HCT116 (cell line): ENCODE measurements at regions not wholly inside any gene's neighbourhood (a gene's known extent, or its start where the extent isn't known, plus 50 kb on each side); places are given as distances from the start of the nearest gene placed in this dataset.

Experiments used
- ATAC-seq: fragments of 200-7000 bp; cut with Tn5 transposase; 2 replicates; pipeline ENCODE4 v1.9.1; 2020; ENCODE audit warnings: mild to moderate bottlenecking, moderate library complexity
- BruUV-seq: library from RNA; stranded (reverse); fragments of 400-500 nt; replicated peaks from 2 replicates; lab custom pipeline; 2021; lab: Mats Ljungman, UMichigan
- CTCF ChIA-PET: fragments of 300-600 bp; sonication (Branson Sonifier 250); formaldehyde crosslinking; loops from one replicate; lab custom pipeline; 2021; ENCODE audit warnings: antibody characterized with exemption; lab: Charles Lee
- POLR2A ChIA-PET: fragments of 300-600, 350-600 bp; sonication (Branson Sonifier 250); formaldehyde crosslinking; loops from one replicate; lab custom pipeline; 2021; ENCODE audit warnings: antibody characterized with exemption; lab: Charles Lee
- RAD21 ChIA-PET, 2 experiments: fragments of 300-600 bp; sonication (Branson Sonifier 250); formaldehyde crosslinking; loops; one replicate each; lab custom pipeline; 2023; ENCODE audit warnings: low total read pairs in 2 of 2; ENCODE audit not compliant: uncharacterized antibody in 2 of 2, unreplicated experiment in 2 of 2, low non-redundant PET in 1 of 2; lab: Charles Lee
- DNase-seq: peaks from one replicate; pipeline ENCODE4 v3.0.0-alpha.2; 2010; ENCODE audit warnings: low read depth, low spot score
- H2AFZ ChIP-seq: fragments of 200-600 bp; shearing (Covaris generic), sonication (generic); 2 replicates; pipeline ENCODE4 v1.6.1; 2017; ENCODE audit warnings: low read depth, mixed run types, mixed read lengths, antibody characterized with exemption, low read length; ENCODE audit not compliant: poor library complexity, severe bottlenecking
- H3K27ac ChIP-seq: 2 replicates; pipeline ENCODE4 v1.5.1; 2012; ENCODE audit warnings: low read depth, low read length
- H3K27me3 ChIP-seq: fragments of 200-600 bp; sonication (generic); 2 replicates; pipeline ENCODE4 v1.6.1; 2016; ENCODE audit warnings: mixed run types, low read length, mixed read lengths; ENCODE audit not compliant: insufficient read depth
- H3K36me3 ChIP-seq, 2 experiments: fragments of 200-500 bp in 1 of 2; fragments of 200-600 bp in 1 of 2; sonication (Bioruptor generic) in 1 of 2; sonication (generic) in 1 of 2; 2 replicates each; pipeline versions ENCODE4 v1.5.1 to v1.6.1; 2014 to 2016; ENCODE audit warnings: low read length in 2 of 2, inconsistent platforms in 1 of 2, mixed read lengths in 1 of 2, mixed run types in 1 of 2; ENCODE audit not compliant: insufficient read depth in 2 of 2, control insufficient read depth in 1 of 2
- H3K4me1 ChIP-seq, 2 experiments: fragments of 200-600 bp in 1 of 2; sonication (generic) in 1 of 2; 2 replicates each; pipeline versions ENCODE4 v1.5.1 to v1.6.1; 2012 to 2017; ENCODE audit warnings: low read length in 2 of 2, inconsistent platforms in 1 of 2, mild to moderate bottlenecking in 1 of 2, mixed read lengths in 1 of 2, mixed run types in 1 of 2, moderate library complexity in 1 of 2; ENCODE audit not compliant: insufficient read depth in 2 of 2, control insufficient read depth in 1 of 2
- H3K4me2 ChIP-seq: fragments of 200-600 bp; sonication (generic); 2 replicates; pipeline ENCODE4 v1.6.1; 2017; ENCODE audit warnings: mixed run types, low read length, mixed read lengths
- H3K4me3 ChIP-seq, 2 experiments: fragments of 200-600 bp in 1 of 2; sonication (generic) in 1 of 2; replicated peaks in 1 of 2; 2 replicates each; pipeline ENCODE4 v1.5.1; 2011 to 2016; ENCODE audit warnings: low read length in 2 of 2, control low read depth in 1 of 2, low read depth in 1 of 2, mild to moderate bottlenecking in 1 of 2, mixed read lengths in 1 of 2, mixed run types in 1 of 2
- H3K79me2 ChIP-seq: fragments of 200-600 bp; sonication (generic); 2 replicates; pipeline ENCODE4 v1.6.1; 2017; ENCODE audit warnings: mild to moderate bottlenecking, mixed run types, low read length, moderate library complexity, mixed read lengths; ENCODE audit not compliant: insufficient read depth
- H3K9ac ChIP-seq: fragments of 200-600 bp; sonication (generic); 2 replicates; pipeline ENCODE4 v1.6.1; 2016; ENCODE audit warnings: low read length, mixed read lengths
- H3K9me2 ChIP-seq: fragments of 200-600 bp; sonication (generic), shearing (Covaris generic); 2 replicates; pipeline ENCODE4 v1.6.1; 2017; ENCODE audit warnings: mixed run types, mild to moderate bottlenecking, moderate library complexity; ENCODE audit not compliant: insufficient read depth
- H3K9me3 ChIP-seq, 2 experiments: fragments of 200-500 bp in 1 of 2; fragments of 200-600 bp in 1 of 2; sonication (Bioruptor generic) in 1 of 2; sonication (generic) in 1 of 2; 2 replicates each; pipeline ENCODE4 v1.6.1; 2014 to 2017; ENCODE audit warnings: low read length in 2 of 2, mixed read lengths in 2 of 2, inconsistent platforms in 1 of 2, low read depth in 1 of 2, mild to moderate bottlenecking in 1 of 2, mixed run types in 1 of 2, moderate library complexity in 1 of 2; ENCODE audit not compliant: control insufficient read depth in 1 of 2, insufficient read depth in 1 of 2
- H4K20me1 ChIP-seq: fragments of 200-600 bp; sonication (generic), shearing (Covaris generic); 2 replicates; pipeline ENCODE4 v1.6.1; 2017; ENCODE audit warnings: mixed run types, mild to moderate bottlenecking, moderate library complexity; ENCODE audit not compliant: insufficient read depth
- CEBPB ChIP-seq: IDR thresholded peaks from 2 replicates; pipeline ENCODE4 v1.6.1; 2012; ENCODE audit warnings: low read depth
- POLR2AphosphoS5 ChIP-seq: IDR thresholded peaks from 2 replicates; pipeline ENCODE4 v1.6.1; 2011; ENCODE audit warnings: mild to moderate bottlenecking, low read depth, low read length, moderate library complexity
- SIN3A ChIP-seq: IDR thresholded peaks from 2 replicates; pipeline ENCODE4 v1.6.1; 2012; ENCODE audit warnings: low read depth
- TCF7L2 ChIP-seq: IDR thresholded peaks from 2 replicates; pipeline ENCODE4 v1.7.0; 2011; ENCODE audit warnings: borderline replicate concordance, inconsistent platforms; ENCODE audit not compliant: insufficient read depth, insufficient read length; ENCODE audit errors: extremely low read depth
- ZFX ChIP-seq: fragments of 450-650 bp; IDR thresholded peaks from 2 replicates; pipeline ENCODE4 v1.6.1; 2017
- intact Hi-C: fragments of 100-400 bp; cut with micrococcal nuclease; formaldehyde crosslinking; loops from 2 replicates; pipeline ENCODE4 v1.10.0; 2022
- TF ChIP-seq, protein P1 (sequence below): IDR thresholded peaks from 2 replicates; pipeline ENCODE4 v1.6.1; 2012
- TF ChIP-seq, protein P2 (sequence below): IDR thresholded peaks from 2 replicates; pipeline ENCODE4 v1.6.1; 2012; ENCODE audit warnings: low read depth

DNA sequence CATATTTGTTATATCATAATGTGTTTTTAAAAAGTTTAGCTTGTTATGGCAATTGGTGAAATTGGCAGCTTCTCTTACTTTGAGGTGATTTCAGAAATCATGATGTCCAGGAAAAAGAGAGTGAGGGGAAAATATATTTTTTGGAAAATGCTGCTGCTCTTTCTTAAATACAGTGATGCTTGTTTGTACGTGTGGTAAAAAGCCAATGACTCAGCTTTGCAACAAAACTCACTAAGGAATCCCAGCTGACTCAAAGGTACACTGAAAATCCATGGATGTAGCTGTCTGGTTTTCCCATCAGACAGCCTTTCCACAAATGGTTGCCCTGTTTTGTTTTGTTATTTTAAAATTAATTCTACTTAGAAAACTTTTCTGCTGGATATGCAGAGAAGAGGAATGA, 306.4 kb upstream of the PAPPA start:
- no peaks in the 10 kb centered on the region for H4K20me1 ChIP-seq
- peaks cover 20% of the 10 kb centered on the region for H3K27me3 ChIP-seq
- H3K27ac ChIP-seq, result no peak overlapping the region
- ATAC-seq (no peak), DNase-seq (no peak)
- TF ChIP-seq ZFX (no peak), POLR2AphosphoS5 (no peak), SIN3A (no peak), CEBPB (no peak)
- H3K36me3 ChIP-seq, result no peaks in the 10 kb centered on the region
- RAD21 ChIA-PET, result no interaction called here
- intact Hi-C loops, result no loop called here
- no peak overlapping the region for H3K4me3 ChIP-seq
- POLR2A ChIA-PET, result no interaction called here
- CTCF ChIA-PET, result no interaction called here
- no peaks in the 10 kb centered on the region for H3K9me3 ChIP-seq
- no peak overlapping the region for H3K4me2 ChIP-seq
- H3K9me2 ChIP-seq, result no peaks in the 10 kb centered on the region
- no peak overlapping the region for H2AFZ ChIP-seq
- BruUV-seq, result no TSS peak
- H3K9ac ChIP-seq, result no peak overlapping the region
- no peaks in the 10 kb centered on the region for H3K79me2 ChIP-seq
- no peaks in the 10 kb centered on the region for H3K4me1 ChIP-seq

DNA sequence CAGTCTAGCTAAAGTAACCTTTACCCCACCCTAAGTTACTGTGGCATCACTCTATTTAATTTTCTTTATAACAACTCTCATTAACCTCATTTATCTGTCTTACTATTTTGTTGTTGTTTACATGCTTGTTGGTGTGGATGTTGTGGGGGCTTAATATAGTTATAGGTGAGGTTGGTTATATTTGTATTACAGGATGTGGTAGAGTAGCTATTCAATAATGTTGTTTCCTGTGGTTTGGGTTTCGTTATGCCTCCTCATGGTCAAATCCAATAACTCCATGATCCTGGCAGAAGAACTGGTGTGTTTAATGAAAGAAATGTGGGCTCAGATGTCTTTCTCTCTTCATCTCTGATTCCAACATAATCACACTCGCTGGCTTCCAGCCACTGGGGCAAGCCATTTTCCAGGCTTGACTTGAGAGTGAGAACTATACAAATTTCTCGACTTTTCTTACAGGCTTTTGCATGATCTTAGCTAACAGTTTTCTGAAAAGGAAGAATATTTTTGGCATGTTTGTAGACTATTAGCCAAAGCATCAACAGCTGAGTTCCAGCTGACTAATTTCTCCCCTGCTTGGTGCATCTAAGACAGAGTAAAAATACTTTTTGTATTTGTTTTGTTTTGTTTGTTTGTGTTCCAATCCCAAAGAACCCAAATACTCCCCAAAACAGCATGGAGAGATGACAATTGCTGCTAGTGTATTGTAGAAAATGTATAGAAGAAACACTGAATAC, 303.7 kb upstream of the PAPPA start:
- Histone ChIP-seq H3K9me3 (no peaks in the 10 kb centered on the region), H3K79me2 (no peaks in the 10 kb centered on the region), H3K4me3 (no peak overlapping the region), H3K4me1 (no peaks in the 10 kb centered on the region), H3K9ac (no peak overlapping the region), H4K20me1 (no peaks in the 10 kb centered on the region), H3K27me3 (peaks cover 20% of the 10 kb centered on the region), H3K4me2 (no peak overlapping the region), H3K9me2 (no peaks in the 10 kb centered on the region), H3K36me3 (no peaks in the 10 kb centered on the region), H2AFZ (no peak overlapping the region), H3K27ac (no peak overlapping the region)
- DNase-seq (no peak), ATAC-seq (no peak)
- no TSS peak for BruUV-seq
- TF ChIP-seq, protein P1, sequence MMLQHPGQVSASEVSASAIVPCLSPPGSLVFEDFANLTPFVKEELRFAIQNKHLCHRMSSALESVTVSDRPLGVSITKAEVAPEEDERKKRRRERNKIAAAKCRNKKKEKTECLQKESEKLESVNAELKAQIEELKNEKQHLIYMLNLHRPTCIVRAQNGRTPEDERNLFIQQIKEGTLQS, result no peak
- TF ChIP-seq TCF7L2, result no peak
- TF ChIP-seq, protein P2, sequence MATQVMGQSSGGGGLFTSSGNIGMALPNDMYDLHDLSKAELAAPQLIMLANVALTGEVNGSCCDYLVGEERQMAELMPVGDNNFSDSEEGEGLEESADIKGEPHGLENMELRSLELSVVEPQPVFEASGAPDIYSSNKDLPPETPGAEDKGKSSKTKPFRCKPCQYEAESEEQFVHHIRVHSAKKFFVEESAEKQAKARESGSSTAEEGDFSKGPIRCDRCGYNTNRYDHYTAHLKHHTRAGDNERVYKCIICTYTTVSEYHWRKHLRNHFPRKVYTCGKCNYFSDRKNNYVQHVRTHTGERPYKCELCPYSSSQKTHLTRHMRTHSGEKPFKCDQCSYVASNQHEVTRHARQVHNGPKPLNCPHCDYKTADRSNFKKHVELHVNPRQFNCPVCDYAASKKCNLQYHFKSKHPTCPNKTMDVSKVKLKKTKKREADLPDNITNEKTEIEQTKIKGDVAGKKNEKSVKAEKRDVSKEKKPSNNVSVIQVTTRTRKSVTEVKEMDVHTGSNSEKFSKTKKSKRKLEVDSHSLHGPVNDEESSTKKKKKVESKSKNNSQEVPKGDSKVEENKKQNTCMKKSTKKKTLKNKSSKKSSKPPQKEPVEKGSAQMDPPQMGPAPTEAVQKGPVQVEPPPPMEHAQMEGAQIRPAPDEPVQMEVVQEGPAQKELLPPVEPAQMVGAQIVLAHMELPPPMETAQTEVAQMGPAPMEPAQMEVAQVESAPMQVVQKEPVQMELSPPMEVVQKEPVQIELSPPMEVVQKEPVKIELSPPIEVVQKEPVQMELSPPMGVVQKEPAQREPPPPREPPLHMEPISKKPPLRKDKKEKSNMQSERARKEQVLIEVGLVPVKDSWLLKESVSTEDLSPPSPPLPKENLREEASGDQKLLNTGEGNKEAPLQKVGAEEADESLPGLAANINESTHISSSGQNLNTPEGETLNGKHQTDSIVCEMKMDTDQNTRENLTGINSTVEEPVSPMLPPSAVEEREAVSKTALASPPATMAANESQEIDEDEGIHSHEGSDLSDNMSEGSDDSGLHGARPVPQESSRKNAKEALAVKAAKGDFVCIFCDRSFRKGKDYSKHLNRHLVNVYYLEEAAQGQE, result no peak
- POLR2A ChIA-PET, result no interaction called here
- RAD21 ChIA-PET, result no interaction called here
- intact Hi-C loops, result no loop called here
- CTCF ChIA-PET, result no interaction called here
